ENCODE measurements at regions not wholly inside any gene's neighbourhood (a gene's known extent, or its start where the extent isn't known, plus 50 kb on each side); places are given as distances from the start of the nearest gene placed in this dataset.
"Not testable (repeated sequence)": the region's sequence is repeated elsewhere in the genome, so short reads cannot be mapped to it uniquely, and the experiment has no call there.

DNA sequence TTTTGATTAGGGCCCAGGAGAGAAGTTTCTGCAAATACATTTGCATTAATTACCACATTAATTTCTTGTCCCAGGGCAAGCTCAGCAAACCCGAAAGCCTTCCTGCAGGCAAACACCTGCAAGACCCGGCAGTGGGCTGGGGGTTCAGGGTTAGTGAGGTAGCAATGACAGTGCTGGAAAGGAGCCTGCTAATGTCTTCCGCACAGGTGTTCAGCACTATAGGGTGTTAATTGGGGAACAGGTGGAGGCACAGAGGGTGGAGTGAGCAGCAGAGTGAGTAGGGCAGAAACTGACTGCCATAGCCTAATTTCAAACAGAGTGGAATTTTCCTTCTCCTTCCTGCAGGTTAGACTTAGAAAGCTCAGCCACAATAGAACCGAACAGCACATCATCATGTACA, 50.9 kb upstream of the UBASH3B start:
- no peak for DNase-seq (ENCODE audit: low spot score)

DNA sequence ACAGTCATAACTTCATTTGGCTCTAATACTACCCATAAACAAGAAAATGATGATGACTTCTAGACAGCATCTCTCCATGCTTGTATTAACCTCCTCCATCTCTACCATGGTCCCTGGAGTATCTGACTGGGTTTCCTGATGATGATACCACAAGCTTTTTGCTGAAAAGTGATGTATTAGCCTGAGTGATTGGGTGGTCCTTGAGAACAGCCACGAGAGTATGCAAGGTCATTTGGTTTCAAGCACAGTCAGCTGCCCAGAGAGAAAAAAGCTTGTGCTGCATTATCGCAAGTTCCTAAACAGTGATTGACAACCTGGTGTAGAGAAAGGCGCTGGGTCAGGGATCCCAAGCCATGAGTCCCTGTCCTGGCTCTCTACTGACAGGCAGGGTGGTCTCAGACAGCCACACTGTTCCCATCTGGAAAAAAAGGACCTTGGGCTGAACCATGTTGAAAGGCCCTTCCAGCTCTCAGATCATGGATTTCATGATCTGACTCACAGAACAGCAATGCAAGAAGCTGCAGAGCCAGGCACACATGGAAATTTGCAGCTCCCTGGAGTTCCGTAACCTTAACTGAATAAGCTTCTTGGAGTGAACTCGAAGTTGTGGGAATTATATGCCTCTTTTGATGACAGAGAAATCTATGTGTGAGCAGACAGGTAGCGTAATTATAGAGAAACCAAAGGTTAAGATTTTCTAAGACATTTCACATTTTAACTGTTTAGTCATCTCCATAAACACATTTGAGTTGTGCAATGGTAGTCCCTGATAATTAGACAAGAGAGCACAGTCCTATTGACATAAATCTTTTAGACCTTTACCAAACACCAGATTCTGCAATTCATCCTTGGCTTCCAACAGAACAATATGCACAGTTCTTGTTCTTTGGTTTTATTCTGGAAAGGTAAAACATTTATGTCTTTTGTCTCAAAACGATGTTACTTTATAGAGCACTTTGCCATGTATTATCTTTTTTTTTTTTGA, 54.1 kb upstream of the UBASH3B start:
- DNase-seq (ENCODE audit: low spot score) = peak; percentile 63

DNA sequence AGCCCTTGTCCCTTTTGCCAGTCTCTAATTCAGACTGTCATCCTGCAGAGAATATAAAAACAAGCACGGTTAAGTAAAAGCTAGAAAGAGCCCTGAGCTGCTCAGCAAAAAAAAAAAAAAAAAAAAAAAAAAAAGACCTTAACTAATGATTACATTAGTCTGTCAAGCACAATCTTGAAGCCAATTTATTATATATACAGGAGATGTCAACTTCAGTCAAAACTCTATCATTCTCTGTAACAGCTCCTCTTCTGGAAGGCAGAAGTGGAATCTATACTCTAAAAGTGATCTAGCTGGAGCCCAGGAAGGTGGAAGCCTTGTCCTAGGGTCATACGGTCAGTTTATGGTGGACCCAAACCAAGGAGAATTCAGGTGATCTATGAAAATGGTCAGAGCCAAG, 55.2 kb upstream of the UBASH3B start:
- no peak for DNase-seq (ENCODE audit: low spot score)

DNA sequence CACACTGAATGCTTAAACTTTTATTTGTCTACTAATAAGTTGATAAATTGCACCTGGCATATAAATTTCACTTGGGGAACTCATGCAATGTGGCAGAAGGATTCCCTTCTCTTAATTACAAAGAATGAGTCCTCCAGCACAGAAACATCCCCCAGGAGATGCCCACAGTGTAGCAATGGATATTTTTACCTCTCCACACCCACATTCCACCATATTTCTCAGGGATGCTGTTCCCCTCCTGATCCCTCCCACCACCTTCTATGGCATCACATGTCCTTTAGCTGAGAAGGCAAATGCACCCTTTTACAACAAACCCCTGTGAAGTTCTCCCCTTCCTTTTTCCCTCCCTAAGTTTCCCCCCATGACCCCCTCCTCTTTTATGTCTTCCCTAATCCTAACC, 56.1 kb upstream of the UBASH3B start:
- no peak for DNase-seq (ENCODE audit: low spot score)

DNA sequence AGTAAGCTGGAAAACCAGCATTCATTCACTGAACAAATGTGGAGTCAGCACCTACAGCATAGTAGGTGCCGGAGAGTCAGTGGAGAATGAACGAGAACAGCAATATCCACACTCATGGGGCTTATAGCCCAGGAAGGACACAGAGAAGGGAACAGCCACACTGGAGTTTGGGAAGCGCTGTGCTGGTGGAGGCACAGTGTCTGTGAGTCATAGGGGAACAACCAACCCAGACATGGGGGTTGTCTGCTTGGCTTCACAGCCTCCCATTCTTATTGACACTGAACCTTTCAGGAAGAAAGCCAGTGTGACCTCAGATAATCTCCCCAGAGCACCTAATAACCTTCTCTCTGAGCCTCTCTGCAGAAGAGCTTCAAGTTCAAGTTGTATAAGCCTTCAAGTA, 56.6 kb upstream of the UBASH3B start:
- no peak for DNase-seq (ENCODE audit: low spot score)

DNA sequence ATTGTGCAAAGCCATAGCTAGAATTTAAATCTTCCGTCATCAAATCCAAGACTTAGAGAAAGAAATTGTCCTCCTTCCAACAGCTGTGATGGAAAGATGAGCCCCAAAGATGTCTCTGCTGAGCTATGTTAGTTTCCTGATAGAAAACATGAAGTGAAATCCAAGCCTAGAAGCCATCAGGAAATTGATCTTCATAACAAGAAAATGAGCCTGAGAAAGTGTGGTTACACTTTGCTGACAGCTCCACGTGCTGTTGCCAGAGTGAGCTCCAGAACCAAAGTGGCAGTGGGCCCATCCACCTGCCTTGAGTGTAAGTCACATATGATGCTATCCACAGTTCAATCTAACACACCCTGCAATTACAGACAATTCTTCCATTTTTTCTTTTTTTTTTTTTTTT, 58.0 kb upstream of the UBASH3B start:
- no peak for DNase-seq (ENCODE audit: low spot score)

DNA sequence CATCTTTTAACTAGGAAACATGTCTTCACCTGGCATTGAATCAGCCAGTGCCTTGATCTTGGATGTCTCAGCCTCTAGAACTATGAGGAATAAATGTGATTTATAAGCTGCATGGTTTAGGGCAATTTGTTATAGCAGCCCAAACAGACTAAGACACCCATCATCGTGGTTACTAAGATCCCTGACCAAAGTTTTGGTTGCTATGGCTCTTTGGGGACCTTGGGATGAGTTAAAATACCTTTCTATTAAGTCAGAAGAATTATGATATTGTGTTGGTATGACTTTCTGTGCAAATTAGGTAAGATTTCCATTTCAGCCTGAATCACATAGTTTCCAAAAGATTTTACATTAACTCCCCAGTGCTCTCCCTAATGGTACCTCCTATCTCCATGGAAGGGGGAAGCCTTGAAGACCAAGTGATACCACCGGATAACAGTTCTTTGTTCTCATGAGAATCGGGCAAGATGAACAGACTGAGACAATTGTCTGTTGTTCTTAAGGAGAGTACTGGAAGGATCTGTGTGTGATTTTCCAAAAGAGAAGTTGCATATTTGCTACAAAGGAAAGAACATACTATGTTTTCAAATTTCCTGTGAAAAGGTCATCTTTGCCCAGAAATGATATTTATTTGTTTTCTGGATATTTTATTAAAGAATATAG, 60.4 kb upstream of the UBASH3B start:
- no peak for DNase-seq (ENCODE audit: low spot score)

DNA sequence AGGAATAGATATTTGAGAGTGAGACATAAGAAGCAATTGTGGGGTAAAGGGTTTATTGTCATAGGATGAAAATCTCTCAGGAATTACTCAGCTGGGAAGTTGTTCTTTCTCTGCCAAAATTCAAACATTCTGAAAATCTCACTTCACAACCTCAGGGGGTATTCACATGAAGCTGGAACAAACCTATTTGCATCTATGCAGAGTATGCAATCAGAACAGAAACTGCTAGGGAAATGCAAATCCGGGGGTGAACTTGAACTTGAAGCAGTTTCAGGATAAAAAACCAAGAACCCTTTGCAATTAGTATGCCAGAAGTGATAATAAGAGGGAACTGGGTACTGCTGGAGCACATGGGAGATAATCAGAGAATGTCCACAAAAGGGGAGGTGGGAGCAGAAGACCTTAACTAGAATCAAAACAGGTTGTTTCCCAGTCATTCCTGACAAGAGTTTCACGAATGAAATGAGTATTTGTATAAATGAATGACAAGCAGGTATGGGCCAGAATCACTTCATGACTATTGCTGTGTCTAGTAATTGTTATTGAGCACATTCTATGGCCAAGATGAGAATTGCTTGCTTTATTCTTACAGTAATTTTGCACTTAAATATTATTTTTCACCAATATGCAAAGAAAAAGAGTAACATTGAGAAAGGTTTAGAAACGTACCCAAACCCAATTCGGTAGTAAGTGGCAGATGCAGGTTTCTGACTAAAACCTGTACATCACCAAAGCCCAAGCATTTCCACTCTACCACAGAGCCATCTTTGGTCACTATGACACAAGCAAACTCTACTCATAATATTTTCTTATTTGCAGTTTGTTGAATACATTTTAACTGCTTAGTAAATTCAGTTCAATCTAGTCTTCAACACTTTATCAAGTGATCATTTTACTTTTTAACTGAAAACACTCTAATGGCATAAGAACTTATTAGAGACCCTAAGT, 61.8 kb upstream of the UBASH3B start:
- DNase-seq (ENCODE audit: low spot score) = no peak

DNA sequence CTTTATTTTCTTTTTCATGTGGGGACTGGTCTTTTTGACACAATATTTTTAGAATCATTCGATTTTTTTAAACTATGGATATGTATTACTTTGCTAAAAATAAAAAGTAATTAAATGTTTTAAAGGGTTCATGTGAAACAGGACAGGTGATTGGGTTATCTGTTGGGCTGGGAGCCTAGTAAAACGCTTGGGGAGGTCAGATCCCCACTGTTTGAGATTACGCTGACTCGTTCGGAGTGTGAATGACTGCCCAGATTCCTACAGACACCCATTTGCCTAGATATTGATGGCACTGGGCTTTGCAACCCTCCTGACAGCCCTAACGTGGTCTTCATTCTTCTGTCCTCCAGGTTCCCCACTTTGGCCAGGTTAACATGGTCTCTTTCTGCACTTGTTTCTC, 62.9 kb upstream of the UBASH3B start:
- no peak for DNase-seq (ENCODE audit: low spot score)

DNA sequence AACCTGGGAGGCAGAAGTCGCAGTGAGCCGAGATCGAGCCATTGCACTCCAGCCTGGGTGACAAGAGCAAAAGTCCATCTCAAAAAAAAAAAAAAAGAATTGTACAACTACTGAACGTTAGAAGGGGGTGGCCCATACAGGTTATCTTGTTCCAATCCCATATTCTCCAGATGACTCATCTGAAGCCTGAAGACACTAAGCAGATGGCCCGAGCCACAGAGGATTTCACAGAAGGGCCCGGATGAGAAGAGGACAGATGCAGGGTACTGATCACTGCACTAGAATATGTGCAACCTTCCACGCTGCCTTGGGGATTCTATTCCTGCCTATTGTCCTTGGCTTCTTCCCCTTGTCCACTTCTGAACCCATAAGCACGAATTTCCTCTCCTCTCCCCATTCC, 70.9 kb upstream of the UBASH3B start:
- DNase-seq (ENCODE audit: low spot score) = no peak

DNA sequence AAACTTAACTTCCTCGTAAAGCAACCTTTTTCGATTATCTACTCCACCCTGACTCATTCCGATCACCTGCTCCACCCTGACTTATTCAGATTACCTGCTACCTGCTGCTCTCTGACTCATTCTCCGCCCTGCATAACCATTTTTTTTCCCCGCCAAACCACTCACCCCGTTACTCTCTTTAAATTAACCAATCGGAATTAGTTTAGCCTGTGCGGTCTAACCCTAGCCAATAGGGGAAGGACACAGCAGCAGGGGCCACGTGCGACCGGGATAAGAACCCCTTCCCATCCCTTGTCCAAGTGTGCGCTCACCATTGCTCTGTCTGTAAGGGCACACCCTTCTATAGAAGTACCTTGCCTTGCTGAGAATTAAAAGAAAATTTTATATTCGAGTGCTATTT, 75.5 kb upstream of the UBASH3B start:
- not testable (repeated sequence) for DNase-seq (ENCODE audit: low spot score)

DNA sequence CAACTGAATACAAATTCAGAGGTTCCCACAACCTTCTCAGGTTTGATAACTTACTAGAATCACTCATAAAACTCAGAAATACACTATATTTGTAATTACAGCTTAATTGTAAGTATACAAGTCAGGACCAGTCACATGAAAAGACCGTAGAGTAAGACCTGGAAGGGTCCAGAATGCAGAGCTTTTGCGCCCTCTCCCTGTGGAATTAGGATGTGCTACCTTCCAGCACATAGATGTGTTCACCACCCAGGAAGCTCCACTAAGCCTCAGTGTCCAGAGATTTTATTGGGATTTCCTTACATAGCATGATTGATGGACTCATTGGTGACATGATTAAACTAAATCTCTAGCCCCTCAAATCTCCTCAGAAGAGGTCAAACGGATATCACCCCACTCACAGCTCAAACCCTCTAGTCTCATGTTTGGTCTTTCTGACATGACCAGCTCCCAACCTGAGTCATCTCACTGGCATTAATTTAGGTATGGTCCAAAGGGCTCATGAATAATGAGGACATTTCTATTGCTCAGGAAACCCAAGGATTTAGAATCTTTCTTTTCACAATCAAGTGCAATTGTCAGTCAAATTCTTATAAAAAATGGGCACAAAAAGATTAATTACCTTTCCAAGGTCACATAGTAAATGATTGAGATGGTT, 77.2 kb upstream of the UBASH3B start:
- no peak for DNase-seq (ENCODE audit: low spot score)

DNA sequence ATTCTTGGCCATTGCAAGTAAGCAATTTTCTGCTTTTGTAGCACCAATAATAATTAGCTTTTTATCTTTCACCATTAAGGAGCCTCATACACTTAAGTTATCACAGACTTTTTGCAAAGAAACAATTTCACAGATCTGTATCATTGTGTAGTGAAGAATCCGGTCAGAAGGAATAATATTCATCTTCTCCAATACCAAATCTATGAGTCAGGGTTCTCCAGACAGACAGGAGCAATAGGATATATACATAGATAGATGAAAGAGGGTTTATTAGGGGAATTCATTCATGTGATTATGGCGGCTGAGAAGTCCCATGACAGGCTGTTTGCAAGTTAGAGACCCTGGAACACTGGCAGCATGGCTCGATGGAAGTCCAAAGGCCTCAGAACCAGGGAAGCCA, 82.9 kb upstream of the UBASH3B start:
- no peak for DNase-seq (ENCODE audit: low spot score)

DNA sequence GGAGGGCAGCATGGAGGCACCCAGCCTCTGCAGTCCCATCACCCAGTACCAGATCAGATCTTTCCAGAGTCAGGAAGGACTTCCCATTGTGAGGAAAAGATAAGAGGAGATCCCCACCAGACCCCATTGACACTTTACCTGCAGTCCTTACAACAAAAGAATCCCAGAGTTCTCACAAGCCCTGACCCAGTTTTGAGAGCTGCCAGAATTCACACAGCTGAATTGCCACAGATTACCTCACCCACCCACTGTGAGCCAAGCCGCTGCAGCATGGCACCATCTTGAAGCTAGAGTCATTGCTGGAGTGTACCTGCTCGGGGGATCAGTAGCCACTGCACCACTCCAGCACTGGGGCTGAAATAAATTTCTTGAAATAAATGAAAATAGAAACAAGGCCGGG, 91.8 kb upstream of the UBASH3B start:
- no peak for DNase-seq (ENCODE audit: low spot score)

DNA sequence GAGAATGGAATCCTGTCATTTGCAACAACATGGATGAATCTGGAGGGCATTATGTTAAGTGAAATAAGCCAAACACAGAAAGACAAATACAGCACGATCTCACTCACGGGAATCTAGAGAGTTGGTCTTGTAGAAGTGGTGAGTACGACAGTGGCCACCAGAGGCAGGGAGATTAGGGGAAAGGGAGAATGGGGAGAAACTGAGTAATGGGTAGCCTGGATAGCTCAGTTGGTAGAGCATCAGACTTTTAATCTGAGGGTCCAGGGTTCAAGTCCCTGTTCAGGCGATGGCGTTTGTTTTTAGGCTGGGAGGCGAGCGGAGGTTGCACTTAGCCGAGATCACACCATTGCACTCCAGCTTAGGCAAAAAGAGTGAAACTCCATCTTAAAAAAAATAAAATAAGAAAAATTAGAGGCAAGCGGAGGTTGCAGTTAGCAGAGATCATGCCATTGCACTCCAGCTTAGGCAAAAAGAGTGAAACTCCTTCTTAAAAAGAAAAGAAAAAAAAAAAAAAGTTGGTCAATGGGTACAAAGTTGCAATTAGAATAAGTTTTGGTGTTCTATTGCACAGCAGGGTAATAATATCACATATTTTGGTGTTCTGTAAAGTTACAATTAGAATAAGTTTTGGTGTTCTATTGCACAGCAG, 95.7 kb upstream of the UBASH3B start:
- DNase-seq (ENCODE audit: low spot score) = no peak

DNA sequence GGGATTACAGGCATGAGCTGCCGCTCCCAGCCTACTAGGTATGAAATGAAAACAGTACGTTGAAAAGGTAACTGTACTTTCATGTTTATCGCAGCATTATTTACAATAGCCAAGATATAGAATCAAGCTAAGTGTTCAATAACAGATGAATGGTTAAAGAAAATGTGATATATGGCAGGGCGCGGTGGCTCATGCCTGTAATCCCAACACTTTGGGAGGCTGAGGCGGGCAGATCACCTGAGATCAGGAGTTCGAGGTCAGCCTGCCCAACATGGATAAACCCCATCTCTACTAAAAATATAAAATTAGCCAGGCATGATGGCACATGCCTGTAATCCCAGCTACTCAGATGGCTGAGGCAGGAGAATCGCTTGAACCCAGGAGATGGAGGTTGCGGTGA, 96.3 kb upstream of the UBASH3B start:
- DNase-seq (ENCODE audit: low spot score) = not testable (repeated sequence)

DNA sequence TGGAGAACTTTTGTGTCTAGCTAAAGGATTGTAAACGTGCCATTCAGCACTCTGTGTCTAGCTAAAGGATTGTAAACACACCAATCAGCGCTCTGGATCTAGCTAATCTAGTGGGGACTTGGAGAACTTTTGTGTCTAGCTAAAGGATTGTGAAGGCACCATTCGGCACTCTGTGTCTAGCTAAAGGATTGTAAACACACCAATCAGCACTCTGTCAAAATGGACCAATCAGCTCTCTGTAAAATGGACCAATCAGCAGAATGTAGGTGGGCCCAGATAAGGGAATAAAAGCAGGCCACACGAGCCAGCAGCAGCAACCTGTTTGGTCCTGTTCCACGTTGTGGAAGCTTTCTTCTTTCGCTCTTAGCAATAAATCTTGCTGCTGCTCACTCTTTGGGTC, 98.4 kb upstream of the UBASH3B start:
- not testable (repeated sequence) for DNase-seq (ENCODE audit: low spot score)

DNA sequence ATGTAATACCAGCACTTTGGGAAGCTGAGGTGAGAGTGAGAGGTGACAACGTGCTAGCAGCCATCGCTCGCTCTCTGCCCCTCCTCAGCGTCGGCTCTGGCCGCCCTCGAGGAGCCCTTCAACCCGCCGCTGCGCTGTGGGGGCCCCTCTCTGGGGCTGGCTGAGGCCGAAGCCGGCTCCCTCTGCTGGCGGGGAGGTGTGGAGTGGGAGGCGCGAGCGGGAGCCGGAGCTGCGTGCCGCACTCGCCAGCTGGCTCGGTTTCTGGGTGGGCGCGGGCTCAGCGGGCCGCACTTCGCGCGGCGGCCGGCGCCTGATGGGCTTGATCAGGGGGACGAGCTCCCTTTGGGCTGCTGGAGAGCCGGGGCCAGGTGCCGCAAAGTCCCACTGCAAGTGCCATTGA, 98.9 kb upstream of the UBASH3B start:
- DNase-seq (ENCODE audit: low spot score) = peak; percentile 15

DNA sequence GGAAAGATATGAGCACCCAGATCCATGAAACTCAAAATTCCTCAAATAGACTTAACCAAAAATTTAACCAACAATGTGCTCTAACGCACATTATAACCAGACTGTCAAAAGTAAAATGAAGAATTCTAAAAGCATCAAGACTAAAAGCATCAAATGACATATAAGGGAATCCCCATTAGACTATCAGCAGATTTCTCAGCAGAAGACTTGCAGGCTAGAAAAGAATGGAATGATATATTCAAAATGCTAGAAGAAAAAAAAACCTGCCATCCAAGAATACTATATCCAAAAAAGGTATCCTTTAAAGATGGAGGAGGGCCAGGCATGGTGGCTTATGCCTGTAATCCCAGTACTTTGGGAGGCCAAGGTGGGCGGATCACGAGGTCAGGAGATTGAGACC, 117.5 kb upstream of the UBASH3B start:
- no peak for DNase-seq (ENCODE audit: low spot score)

DNA sequence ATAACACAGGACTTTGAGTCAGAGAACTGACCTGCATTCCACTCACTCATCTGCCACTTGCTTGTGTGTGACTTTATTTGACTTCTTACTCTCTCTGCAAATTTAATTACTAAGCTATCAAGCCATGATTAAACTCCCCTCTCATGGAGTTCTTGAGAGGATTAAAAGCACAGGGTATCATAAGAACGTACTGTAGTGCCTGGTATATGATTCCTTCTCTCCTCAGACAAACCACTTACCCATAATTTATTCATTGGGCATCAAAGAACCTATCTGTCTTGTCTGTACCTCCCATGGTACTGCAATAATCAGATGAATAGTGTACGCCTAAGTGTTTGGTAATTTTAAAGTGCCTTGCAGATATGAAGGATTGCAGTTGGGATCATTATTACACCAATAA, 130.6 kb upstream of the UBASH3B start:
- no peak for DNase-seq (ENCODE audit: low spot score)
